Neural cell (in vitro differentiated cells): ENCODE measurements at regions not wholly inside any gene's neighbourhood (a gene's known extent, or its start where the extent isn't known, plus 50 kb on each side); places are given as distances from the start of the nearest gene placed in this dataset.

Source experiments
- H2AFZ ChIP-seq: fragments of 200-600, 300-800 bp; sonication (generic), shearing (Covaris generic); 2 replicates; pipeline ENCODE4 v1.6.0; 2014; ENCODE audit warnings: low read depth, mild to moderate bottlenecking, antibody characterized with exemption, low read length, moderate library complexity
- H3F3A ChIP-seq: fragments of 200-600 bp; shearing (Covaris generic); 2 replicates; pipeline ENCODE4 v1.6.1; 2016; ENCODE audit warnings: mild to moderate bottlenecking, moderate library complexity, mixed read lengths, antibody characterized with exemption, low read length; ENCODE audit not compliant: insufficient read depth, poor library complexity, severe bottlenecking
- H3K27ac ChIP-seq: fragments of 200-600, 300-800 bp; sonication (generic), shearing (Covaris generic); 2 replicates; pipeline ENCODE4 v1.5.1; 2014; ENCODE audit warnings: mild to moderate bottlenecking, low read length, moderate library complexity
- H3K27me3 ChIP-seq: fragments of 300-800, 200-600 bp; sonication (generic), shearing (Covaris generic); 2 replicates; pipeline ENCODE4 v1.6.0; 2014; ENCODE audit warnings: mild to moderate bottlenecking, low read depth, low read length, moderate library complexity; ENCODE audit not compliant: insufficient read depth
- H3K36me3 ChIP-seq: fragments of 300-800, 200-600 bp; sonication (generic), shearing (Covaris generic); 2 replicates; pipeline ENCODE4 v1.5.1; 2014; ENCODE audit warnings: mild to moderate bottlenecking, antibody characterized with exemption, low read length, moderate library complexity; ENCODE audit not compliant: insufficient read depth
- H3K4me2 ChIP-seq: fragments of 300-800, 200-600 bp; sonication (generic), shearing (Covaris generic); 2 replicates; pipeline ENCODE4 v1.6.0; 2014; ENCODE audit warnings: mild to moderate bottlenecking, low read length
- H3K4me3 ChIP-seq: fragments of 300-800, 200-600 bp; sonication (generic), shearing (Covaris generic); 2 replicates; pipeline ENCODE4 v1.5.1; 2014; ENCODE audit warnings: mild to moderate bottlenecking, low read length, moderate library complexity
- H3K79me2 ChIP-seq: fragments of 200-600 bp; shearing (Covaris generic); replicated peaks from 2 replicates; pipeline ENCODE4 v1.6.0; 2014; ENCODE audit warnings: mild to moderate bottlenecking, low read length, moderate library complexity; ENCODE audit not compliant: insufficient read depth
- H3K9ac ChIP-seq: fragments of 300-800, 200-600 bp; sonication (generic), shearing (Covaris generic); 2 replicates; pipeline ENCODE4 v1.6.1; 2016; ENCODE audit warnings: mild to moderate bottlenecking, low read length, mixed read lengths
- H3K9me2 ChIP-seq: fragments of 200-600 bp; shearing (Covaris generic); 2 replicates; pipeline ENCODE4 v1.6.1; 2016; ENCODE audit warnings: mild to moderate bottlenecking, low read length, mixed read lengths; ENCODE audit not compliant: insufficient read depth
- H3K9me3 ChIP-seq: fragments of 200-600, 300-800 bp; sonication (generic), shearing (Covaris generic); 2 replicates; pipeline ENCODE4 v1.6.1; 2016; ENCODE audit warnings: mild to moderate bottlenecking, mixed run types, low read length, moderate library complexity, mixed read lengths
- H4K20me1 ChIP-seq: fragments of 200-600 bp; shearing (Covaris generic); 2 replicates; pipeline ENCODE4 v1.6.1; 2016; ENCODE audit warnings: mild to moderate bottlenecking, mixed run types; ENCODE audit not compliant: insufficient read depth
- CTCF ChIP-seq: fragments of 450-650 bp; IDR thresholded peaks from 2 replicates; pipeline ENCODE4 v1.5.1; 2014; ENCODE audit warnings: antibody characterized with exemption, mild to moderate bottlenecking, moderate library complexity; ENCODE audit not compliant: poor library complexity, severe bottlenecking
- EP300 ChIP-seq: fragments of 450-650 bp; conservative IDR thresholded peaks from 2 replicates; pipeline ENCODE4 v1.6.1; 2014; ENCODE audit warnings: antibody characterized with exemption, mild to moderate bottlenecking, moderate library complexity; ENCODE audit not compliant: poor library complexity, severe bottlenecking
- EZH2 ChIP-seq: fragments of 200-600, 300-800 bp; shearing (Covaris generic), sonication (generic); IDR thresholded peaks from 2 replicates; pipeline ENCODE4 v1.6.1; 2014; ENCODE audit warnings: antibody characterized with exemption, low read length, borderline replicate concordance, mild to moderate bottlenecking; ENCODE audit not compliant: insufficient read depth, poor library complexity, severe bottlenecking
- MXI1 ChIP-seq: fragments of 450-650 bp; conservative IDR thresholded peaks from 2 replicates; pipeline ENCODE4 v1.6.1; 2014; ENCODE audit warnings: antibody characterized with exemption, mild to moderate bottlenecking; ENCODE audit not compliant: poor library complexity, severe bottlenecking
- POLR2AphosphoS5 ChIP-seq: IDR thresholded peaks from 2 replicates; pipeline ENCODE4 v1.6.1; 2012
- RAD21 ChIP-seq: fragments of 450-650 bp; conservative IDR thresholded peaks from 2 replicates; pipeline ENCODE4 v1.6.1; 2014; ENCODE audit warnings: antibody characterized with exemption, mild to moderate bottlenecking, moderate library complexity
- SMC3 ChIP-seq: fragments of 450-650 bp; conservative IDR thresholded peaks from 2 replicates; pipeline ENCODE4 v1.6.1; 2014; ENCODE audit warnings: antibody characterized with exemption, mild to moderate bottlenecking, moderate library complexity; ENCODE audit not compliant: poor library complexity
- TAF1 ChIP-seq: IDR thresholded peaks from 2 replicates; pipeline ENCODE4 v1.6.1; 2012; ENCODE audit warnings: low read depth
- TF ChIP-seq, protein P1 (sequence below): IDR thresholded peaks from 2 replicates; pipeline ENCODE4 v1.6.1; 2012; ENCODE audit warnings: borderline replicate concordance

GRCh38 chr13:106373989-106374572 lies 161.4 kb downstream of the EFNB2 start:
- Histone ChIP-seq H3K27me3 (no peaks in the 10 kb centered on the region), H3K36me3 (no peaks in the 10 kb centered on the region), H3K27ac (no peak overlapping the region), H3F3A (no peaks in the 10 kb centered on the region), H3K4me3 (no peak overlapping the region), H3K9ac (no peak overlapping the region), H3K79me2 (no peaks in the 10 kb centered on the region), H3K9me2 (no peaks in the 10 kb centered on the region), H3K4me2 (no peak overlapping the region), H3K9me3 (no peaks in the 10 kb centered on the region), H2AFZ (no peak overlapping the region), H4K20me1 (no peaks in the 10 kb centered on the region)
- TF ChIP-seq EZH2 = no peak

DNA sequence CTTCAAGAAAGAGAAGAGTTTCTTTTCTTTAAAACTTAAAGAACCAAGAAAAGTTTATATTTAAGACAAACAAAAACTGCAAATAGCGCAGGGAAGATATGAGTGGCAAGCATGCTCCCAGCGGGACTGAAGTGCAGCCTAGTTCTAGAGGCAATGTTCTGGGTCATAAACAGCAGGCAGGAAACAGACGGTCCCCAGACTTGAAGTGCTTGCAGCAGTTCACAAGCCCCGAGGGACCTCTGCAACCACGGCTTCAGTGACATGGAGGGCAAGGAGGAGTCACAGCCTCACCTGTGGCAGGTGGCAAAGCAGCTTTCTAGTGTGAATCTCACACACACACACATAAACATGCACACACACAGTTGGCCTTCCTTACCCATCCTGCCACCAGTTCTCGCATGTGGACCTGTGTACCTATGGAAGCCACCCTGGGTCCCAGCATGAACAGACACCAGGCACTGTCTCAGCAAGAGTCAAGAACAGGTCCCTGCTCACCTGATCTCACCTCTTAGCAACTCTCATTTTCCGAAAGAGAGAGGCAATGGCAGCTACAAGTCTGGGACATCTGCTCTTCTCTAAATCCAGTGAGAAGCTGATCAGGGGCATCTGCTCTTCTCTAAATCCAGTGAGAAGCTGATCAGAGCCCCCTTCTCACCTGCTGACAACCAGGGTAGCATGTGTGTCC lies 162.0 kb downstream of the EFNB2 start:
- TF ChIP-seq SMC3 = no peak
- no peak for TF ChIP-seq RAD21
- no peak for TF ChIP-seq POLR2AphosphoS5
- TF ChIP-seq EZH2 = no peak
- TF ChIP-seq, protein P1, sequence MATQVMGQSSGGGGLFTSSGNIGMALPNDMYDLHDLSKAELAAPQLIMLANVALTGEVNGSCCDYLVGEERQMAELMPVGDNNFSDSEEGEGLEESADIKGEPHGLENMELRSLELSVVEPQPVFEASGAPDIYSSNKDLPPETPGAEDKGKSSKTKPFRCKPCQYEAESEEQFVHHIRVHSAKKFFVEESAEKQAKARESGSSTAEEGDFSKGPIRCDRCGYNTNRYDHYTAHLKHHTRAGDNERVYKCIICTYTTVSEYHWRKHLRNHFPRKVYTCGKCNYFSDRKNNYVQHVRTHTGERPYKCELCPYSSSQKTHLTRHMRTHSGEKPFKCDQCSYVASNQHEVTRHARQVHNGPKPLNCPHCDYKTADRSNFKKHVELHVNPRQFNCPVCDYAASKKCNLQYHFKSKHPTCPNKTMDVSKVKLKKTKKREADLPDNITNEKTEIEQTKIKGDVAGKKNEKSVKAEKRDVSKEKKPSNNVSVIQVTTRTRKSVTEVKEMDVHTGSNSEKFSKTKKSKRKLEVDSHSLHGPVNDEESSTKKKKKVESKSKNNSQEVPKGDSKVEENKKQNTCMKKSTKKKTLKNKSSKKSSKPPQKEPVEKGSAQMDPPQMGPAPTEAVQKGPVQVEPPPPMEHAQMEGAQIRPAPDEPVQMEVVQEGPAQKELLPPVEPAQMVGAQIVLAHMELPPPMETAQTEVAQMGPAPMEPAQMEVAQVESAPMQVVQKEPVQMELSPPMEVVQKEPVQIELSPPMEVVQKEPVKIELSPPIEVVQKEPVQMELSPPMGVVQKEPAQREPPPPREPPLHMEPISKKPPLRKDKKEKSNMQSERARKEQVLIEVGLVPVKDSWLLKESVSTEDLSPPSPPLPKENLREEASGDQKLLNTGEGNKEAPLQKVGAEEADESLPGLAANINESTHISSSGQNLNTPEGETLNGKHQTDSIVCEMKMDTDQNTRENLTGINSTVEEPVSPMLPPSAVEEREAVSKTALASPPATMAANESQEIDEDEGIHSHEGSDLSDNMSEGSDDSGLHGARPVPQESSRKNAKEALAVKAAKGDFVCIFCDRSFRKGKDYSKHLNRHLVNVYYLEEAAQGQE = no peak
- TF ChIP-seq CTCF = no peak
- no peak for TF ChIP-seq TAF1
- no peak for TF ChIP-seq EP300
- TF ChIP-seq MXI1 = no peak
- H3K4me2 ChIP-seq = no peak overlapping the region
- H3K79me2 ChIP-seq = no peaks in the 10 kb centered on the region
- H3K4me3 ChIP-seq = no peak overlapping the region
- H3K9ac ChIP-seq = no peak overlapping the region
- H4K20me1 ChIP-seq = no peaks in the 10 kb centered on the region
- no peaks in the 10 kb centered on the region for H3K9me2 ChIP-seq
- H3K9me3 ChIP-seq = no peaks in the 10 kb centered on the region
- H2AFZ ChIP-seq = no peak overlapping the region
- no peaks in the 10 kb centered on the region for H3K27me3 ChIP-seq
- H3K36me3 ChIP-seq = no peaks in the 10 kb centered on the region
- H3F3A ChIP-seq = no peaks in the 10 kb centered on the region
- no peak overlapping the region for H3K27ac ChIP-seq
